Loucy (cell line): ENCODE measurements at regions not wholly inside any gene's neighbourhood (a gene's known extent, or its start where the extent isn't known, plus 50 kb on each side); places are given as distances from the start of the nearest gene placed in this dataset.

Experiments
- H2AFZ ChIP-seq: fragments of 200-600 bp; sonication (generic); 2 replicates; pipeline ENCODE4 v1.6.0; 2016; ENCODE audit warnings: antibody characterized with exemption, mild to moderate bottlenecking, low read length, moderate library complexity
- H3F3A ChIP-seq: fragments of 200-600 bp; 2 replicates; pipeline ENCODE4 v1.6.0; 2016; ENCODE audit warnings: antibody characterized with exemption, low read depth, mild to moderate bottlenecking
- H3K27me3 ChIP-seq: fragments of 200-600 bp; sonication (generic); 2 replicates; pipeline ENCODE4 v1.6.1; 2014; ENCODE audit warnings: low read length, mild to moderate bottlenecking; ENCODE audit not compliant: insufficient read depth, poor library complexity, severe bottlenecking
- H3K36me3 ChIP-seq: fragments of 200-600 bp; sonication (generic); 2 replicates; pipeline ENCODE4 v1.6.1; 2016; ENCODE audit warnings: low read length; ENCODE audit not compliant: insufficient read depth
- H3K4me1 ChIP-seq: fragments of 200-600 bp; sonication (generic); 2 replicates; pipeline ENCODE4 v1.5.1; 2014; ENCODE audit warnings: low read length, mild to moderate bottlenecking; ENCODE audit not compliant: insufficient read depth, poor library complexity, severe bottlenecking
- H3K4me2 ChIP-seq: fragments of 200-600 bp; sonication (generic); 2 replicates; pipeline ENCODE4 v1.6.0; 2014; ENCODE audit warnings: antibody characterized with exemption, low read length, low read depth, mild to moderate bottlenecking; ENCODE audit not compliant: poor library complexity, severe bottlenecking
- H3K4me3 ChIP-seq: fragments of 200-600 bp; sonication (generic); 2 replicates; pipeline ENCODE4 v1.5.1; 2014; ENCODE audit warnings: low read length, mild to moderate bottlenecking, mixed read lengths; ENCODE audit not compliant: poor library complexity, severe bottlenecking
- H3K79me2 ChIP-seq: fragments of 200-600 bp; sonication (generic); 2 replicates; pipeline ENCODE4 v1.6.1; 2014; ENCODE audit warnings: low read length; ENCODE audit not compliant: insufficient read depth
- H3K9ac ChIP-seq: fragments of 200-600 bp; sonication (generic); 2 replicates; pipeline ENCODE4 v1.6.0; 2014; ENCODE audit warnings: mild to moderate bottlenecking, low read depth, low read length, moderate library complexity; ENCODE audit not compliant: poor library complexity, severe bottlenecking
- H3K9me2 ChIP-seq: fragments of 200-600 bp; sonication (generic); replicated peaks from 2 replicates; pipeline ENCODE4 v1.6.1; 2016; ENCODE audit warnings: low read depth, low read length, mixed read lengths
- H3K9me3 ChIP-seq: fragments of 200-600 bp; sonication (generic); 2 replicates; pipeline ENCODE4 v1.6.1; 2014; ENCODE audit warnings: mild to moderate bottlenecking, antibody characterized with exemption, low read length, low read depth; ENCODE audit not compliant: insufficient read depth
- H4K20me1 ChIP-seq: fragments of 200-600 bp; sonication (generic); 2 replicates; pipeline ENCODE4 v1.6.0; 2014; ENCODE audit warnings: antibody characterized with exemption, low read length, mild to moderate bottlenecking; ENCODE audit not compliant: insufficient read depth, poor library complexity, severe bottlenecking
- CTCF ChIP-seq: fragments of 200-600 bp; sonication (generic); conservative IDR thresholded peaks from 2 replicates; pipeline ENCODE4 v1.5.1; 2014; ENCODE audit warnings: mild to moderate bottlenecking, antibody characterized with exemption, low read length
- EZH2phosphoT487 ChIP-seq: fragments of 200-600 bp; IDR thresholded peaks from 2 replicates; pipeline ENCODE4 v1.6.1; 2018; ENCODE audit warnings: antibody characterized with exemption, mild to moderate bottlenecking, moderate library complexity, borderline replicate concordance

- Histone ChIP-seq H4K20me1 (no peaks in the 10 kb centered on the region), H3K9me2 (no peaks in the 10 kb centered on the region), H3K9ac (no peak overlapping the region), H3K27me3 (no peaks in the 10 kb centered on the region), H3K4me1 (no peaks in the 10 kb centered on the region), H3K36me3 (no peaks in the 10 kb centered on the region), H3K4me2 (no peak overlapping the region), H3K79me2 (no peaks in the 10 kb centered on the region), H3F3A (no peaks in the 10 kb centered on the region), H3K9me3 (no peaks in the 10 kb centered on the region; the same call in 1 of the 2 replicates), H2AFZ (no peak overlapping the region), H3K4me3 (no peak overlapping the region)
- TF ChIP-seq CTCF (no peak), EZH2phosphoT487 (no peak)
Observed at GRCh38 chr18:5744659-5745058, 150.7 kb downstream of the TMEM200C start.

GRCh38 chr18:5738526-5738925 is 156.8 kb downstream of the TMEM200C start:
- H3K9me3 ChIP-seq = no peaks in the 10 kb centered on the region
- TF ChIP-seq EZH2phosphoT487 (no peak), CTCF (no peak)
- H3F3A ChIP-seq = no peaks in the 10 kb centered on the region
- no peak overlapping the region for H3K4me3 ChIP-seq
- no peak overlapping the region for H3K9ac ChIP-seq
- no peaks in the 10 kb centered on the region for H3K79me2 ChIP-seq
- no peaks in the 10 kb centered on the region for H3K9me2 ChIP-seq
- H3K4me1 ChIP-seq = no peaks in the 10 kb centered on the region
- H3K36me3 ChIP-seq = no peaks in the 10 kb centered on the region
- no peaks in the 10 kb centered on the region for H4K20me1 ChIP-seq
- no peaks in the 10 kb centered on the region for H3K27me3 ChIP-seq
- H2AFZ ChIP-seq = no peak overlapping the region
- no peak overlapping the region for H3K4me2 ChIP-seq

GRCh38 chr18:5732318-5732717 is 163.0 kb downstream of the TMEM200C start:
- no peaks in the 10 kb centered on the region for H3F3A ChIP-seq

More at GRCh38 chr18:5732318-5732717, 163.0 kb downstream of the TMEM200C start:
- TF ChIP-seq CTCF (no peak), EZH2phosphoT487 (no peak)
- Histone ChIP-seq H3K4me3 (no peak overlapping the region), H3K9me3 (no peaks in the 10 kb centered on the region; the same call in 1 of the 2 replicates), H2AFZ (no peak overlapping the region), H3K27me3 (no peaks in the 10 kb centered on the region), H3K9ac (no peak overlapping the region), H4K20me1 (no peaks in the 10 kb centered on the region), H3K4me1 (no peaks in the 10 kb centered on the region), H3K9me2 (no peaks in the 10 kb centered on the region), H3K36me3 (no peaks in the 10 kb centered on the region), H3K79me2 (no peaks in the 10 kb centered on the region), H3K4me2 (no peak overlapping the region)
